WTC11 (cell line): ENCODE measurements at regions not wholly inside any gene's neighbourhood (a gene's known extent, or its start where the extent isn't known, plus 50 kb on each side); places are given as distances from the start of the nearest gene placed in this dataset.

Source experiments
- NFE2L1 ChIP-seq: sonication (generic); formaldehyde crosslinking; IDR thresholded peaks from 2 replicates; pipeline ENCODE4 v1.8.1; 2023; ENCODE audit warnings: missing genetic modification reagents
- USF1 ChIP-seq: sonication (generic); formaldehyde crosslinking; IDR thresholded peaks from 2 replicates; pipeline ENCODE4 v1.8.0; 2022; ENCODE audit warnings: mild to moderate bottlenecking, missing genetic modification reagents
- ZBTB21 ChIP-seq: sonication (generic); formaldehyde crosslinking; IDR thresholded peaks from 2 replicates; pipeline ENCODE4 v1.8.1; 2023; ENCODE audit warnings: mild to moderate bottlenecking, missing genetic modification reagents, borderline replicate concordance
- ZNF219 ChIP-seq: sonication (generic); formaldehyde crosslinking; IDR thresholded peaks from 2 replicates; pipeline ENCODE4 v1.8.0; 2023; ENCODE audit warnings: missing genetic modification reagents, mild to moderate bottlenecking, borderline replicate concordance
- ZNF423 ChIP-seq: fragments of 250-450 bp; sonication (Bioruptor Pico); IDR thresholded peaks from 2 replicates; pipeline ENCODE4 v2.1.2; 2022; ENCODE audit warnings: mild to moderate bottlenecking, moderate library complexity
- TF ChIP-seq, protein P1 (sequence below): fragments of 200-600 bp; IDR thresholded peaks from 2 replicates; pipeline ENCODE4 v1.8.0; 2022; ENCODE audit warnings: antibody characterized with exemption
- TF ChIP-seq, protein P2 (sequence below): sonication (generic); formaldehyde crosslinking; IDR thresholded peaks from 2 replicates; pipeline ENCODE4 v1.8.0; 2022; ENCODE audit warnings: missing genetic modification reagents
- TF ChIP-seq, protein P3 (sequence below): sonication (generic); formaldehyde crosslinking; IDR thresholded peaks from 2 replicates; pipeline ENCODE4 v1.8.1; 2022; ENCODE audit warnings: low read depth, missing genetic modification reagents, borderline replicate concordance
- TF ChIP-seq, protein P4 (sequence below): sonication (generic); formaldehyde crosslinking; IDR thresholded peaks from 2 replicates; pipeline ENCODE4 v1.8.0; 2022; ENCODE audit warnings: mild to moderate bottlenecking, missing genetic modification reagents

DNA sequence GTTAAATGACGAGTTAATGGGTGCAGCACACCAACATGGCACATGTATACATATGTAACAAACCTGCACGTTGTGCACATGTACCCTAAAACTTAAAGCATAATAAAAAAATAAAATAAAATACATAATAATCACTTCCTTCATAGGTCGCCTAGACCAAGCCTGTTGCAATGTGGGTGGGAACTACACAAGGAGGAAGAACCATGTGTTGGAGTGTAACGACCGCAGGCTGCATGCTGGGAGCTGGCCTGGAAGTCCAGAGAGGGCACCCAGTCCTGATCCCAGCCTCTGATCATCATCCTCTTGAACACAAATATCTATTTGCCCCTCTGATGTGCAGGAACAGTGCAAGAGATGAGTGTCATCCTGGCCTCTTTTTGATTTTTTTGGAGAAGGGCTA lies 224.7 kb upstream of the ASIC2 start:
- TF ChIP-seq, protein P1, sequence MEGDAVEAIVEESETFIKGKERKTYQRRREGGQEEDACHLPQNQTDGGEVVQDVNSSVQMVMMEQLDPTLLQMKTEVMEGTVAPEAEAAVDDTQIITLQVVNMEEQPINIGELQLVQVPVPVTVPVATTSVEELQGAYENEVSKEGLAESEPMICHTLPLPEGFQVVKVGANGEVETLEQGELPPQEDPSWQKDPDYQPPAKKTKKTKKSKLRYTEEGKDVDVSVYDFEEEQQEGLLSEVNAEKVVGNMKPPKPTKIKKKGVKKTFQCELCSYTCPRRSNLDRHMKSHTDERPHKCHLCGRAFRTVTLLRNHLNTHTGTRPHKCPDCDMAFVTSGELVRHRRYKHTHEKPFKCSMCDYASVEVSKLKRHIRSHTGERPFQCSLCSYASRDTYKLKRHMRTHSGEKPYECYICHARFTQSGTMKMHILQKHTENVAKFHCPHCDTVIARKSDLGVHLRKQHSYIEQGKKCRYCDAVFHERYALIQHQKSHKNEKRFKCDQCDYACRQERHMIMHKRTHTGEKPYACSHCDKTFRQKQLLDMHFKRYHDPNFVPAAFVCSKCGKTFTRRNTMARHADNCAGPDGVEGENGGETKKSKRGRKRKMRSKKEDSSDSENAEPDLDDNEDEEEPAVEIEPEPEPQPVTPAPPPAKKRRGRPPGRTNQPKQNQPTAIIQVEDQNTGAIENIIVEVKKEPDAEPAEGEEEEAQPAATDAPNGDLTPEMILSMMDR: no peak
- TF ChIP-seq, protein P2, sequence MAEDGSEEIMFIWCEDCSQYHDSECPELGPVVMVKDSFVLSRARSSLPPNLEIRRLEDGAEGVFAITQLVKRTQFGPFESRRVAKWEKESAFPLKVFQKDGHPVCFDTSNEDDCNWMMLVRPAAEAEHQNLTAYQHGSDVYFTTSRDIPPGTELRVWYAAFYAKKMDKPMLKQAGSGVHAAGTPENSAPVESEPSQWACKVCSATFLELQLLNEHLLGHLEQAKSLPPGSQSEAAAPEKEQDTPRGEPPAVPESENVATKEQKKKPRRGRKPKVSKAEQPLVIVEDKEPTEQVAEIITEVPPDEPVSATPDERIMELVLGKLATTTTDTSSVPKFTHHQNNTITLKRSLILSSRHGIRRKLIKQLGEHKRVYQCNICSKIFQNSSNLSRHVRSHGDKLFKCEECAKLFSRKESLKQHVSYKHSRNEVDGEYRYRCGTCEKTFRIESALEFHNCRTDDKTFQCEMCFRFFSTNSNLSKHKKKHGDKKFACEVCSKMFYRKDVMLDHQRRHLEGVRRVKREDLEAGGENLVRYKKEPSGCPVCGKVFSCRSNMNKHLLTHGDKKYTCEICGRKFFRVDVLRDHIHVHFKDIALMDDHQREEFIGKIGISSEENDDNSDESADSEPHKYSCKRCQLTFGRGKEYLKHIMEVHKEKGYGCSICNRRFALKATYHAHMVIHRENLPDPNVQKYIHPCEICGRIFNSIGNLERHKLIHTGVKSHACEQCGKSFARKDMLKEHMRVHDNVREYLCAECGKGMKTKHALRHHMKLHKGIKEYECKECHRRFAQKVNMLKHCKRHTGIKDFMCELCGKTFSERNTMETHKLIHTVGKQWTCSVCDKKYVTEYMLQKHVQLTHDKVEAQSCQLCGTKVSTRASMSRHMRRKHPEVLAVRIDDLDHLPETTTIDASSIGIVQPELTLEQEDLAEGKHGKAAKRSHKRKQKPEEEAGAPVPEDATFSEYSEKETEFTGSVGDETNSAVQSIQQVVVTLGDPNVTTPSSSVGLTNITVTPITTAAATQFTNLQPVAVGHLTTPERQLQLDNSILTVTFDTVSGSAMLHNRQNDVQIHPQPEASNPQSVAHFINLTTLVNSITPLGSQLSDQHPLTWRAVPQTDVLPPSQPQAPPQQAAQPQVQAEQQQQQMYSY (CRISPR knock-in tag): no peak
- no peak for TF ChIP-seq USF1 (CRISPR knock-in tag)
- TF ChIP-seq, protein P3, sequence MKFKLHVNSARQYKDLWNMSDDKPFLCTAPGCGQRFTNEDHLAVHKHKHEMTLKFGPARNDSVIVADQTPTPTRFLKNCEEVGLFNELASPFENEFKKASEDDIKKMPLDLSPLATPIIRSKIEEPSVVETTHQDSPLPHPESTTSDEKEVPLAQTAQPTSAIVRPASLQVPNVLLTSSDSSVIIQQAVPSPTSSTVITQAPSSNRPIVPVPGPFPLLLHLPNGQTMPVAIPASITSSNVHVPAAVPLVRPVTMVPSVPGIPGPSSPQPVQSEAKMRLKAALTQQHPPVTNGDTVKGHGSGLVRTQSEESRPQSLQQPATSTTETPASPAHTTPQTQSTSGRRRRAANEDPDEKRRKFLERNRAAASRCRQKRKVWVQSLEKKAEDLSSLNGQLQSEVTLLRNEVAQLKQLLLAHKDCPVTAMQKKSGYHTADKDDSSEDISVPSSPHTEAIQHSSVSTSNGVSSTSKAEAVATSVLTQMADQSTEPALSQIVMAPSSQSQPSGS (CRISPR knock-in tag): no peak
- TF ChIP-seq ZBTB21 (CRISPR knock-in tag): no peak
- TF ChIP-seq NFE2L1: no peak
- no peak for TF ChIP-seq ZNF423 (CRISPR knock-in tag)
- TF ChIP-seq, protein P4, sequence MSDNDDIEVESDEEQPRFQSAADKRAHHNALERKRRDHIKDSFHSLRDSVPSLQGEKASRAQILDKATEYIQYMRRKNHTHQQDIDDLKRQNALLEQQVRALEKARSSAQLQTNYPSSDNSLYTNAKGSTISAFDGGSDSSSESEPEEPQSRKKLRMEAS (CRISPR knock-in tag): no peak
- TF ChIP-seq ZNF219 (CRISPR knock-in tag): no peak
